HepG2 (cell line): ENCODE measurements at regions not wholly inside any gene's neighbourhood (a gene's known extent, or its start where the extent isn't known, plus 50 kb on each side); places are given as distances from the start of the nearest gene placed in this dataset.

Experiments
- ELF3 ChIP-seq: IDR thresholded peaks from 2 replicates; pipeline ENCODE4 v1.6.1; 2016; ENCODE audit warnings: missing genetic modification reagents, missing compliant biosample characterization
- GPN1 ChIP-seq: sonication (generic); formaldehyde crosslinking; IDR thresholded peaks from 2 replicates; pipeline ENCODE4 v1.5.1; 2020; ENCODE audit warnings: missing genetic modification reagents, borderline replicate concordance
- NPAS2 ChIP-seq: sonication (generic); formaldehyde crosslinking; IDR thresholded peaks from 2 replicates; pipeline ENCODE4 v1.8.0; 2022; ENCODE audit warnings: mild to moderate bottlenecking, missing genetic modification reagents, borderline replicate concordance
- POLR2A ChIP-seq, 2 experiments: IDR thresholded peaks; 2 replicates each; pipeline ENCODE4 v1.6.1; 2011; ENCODE audit warnings: low read depth in 2 of 2, low read length in 2 of 2, mild to moderate bottlenecking in 1 of 2, moderate library complexity in 1 of 2; ENCODE audit not compliant: insufficient read depth in 1 of 2
- ZZZ3 ChIP-seq: sonication (generic); formaldehyde crosslinking; IDR thresholded peaks from 2 replicates; pipeline ENCODE4 v1.4.0; 2020; ENCODE audit warnings: missing genetic modification reagents, mild to moderate bottlenecking, borderline replicate concordance

DNA sequence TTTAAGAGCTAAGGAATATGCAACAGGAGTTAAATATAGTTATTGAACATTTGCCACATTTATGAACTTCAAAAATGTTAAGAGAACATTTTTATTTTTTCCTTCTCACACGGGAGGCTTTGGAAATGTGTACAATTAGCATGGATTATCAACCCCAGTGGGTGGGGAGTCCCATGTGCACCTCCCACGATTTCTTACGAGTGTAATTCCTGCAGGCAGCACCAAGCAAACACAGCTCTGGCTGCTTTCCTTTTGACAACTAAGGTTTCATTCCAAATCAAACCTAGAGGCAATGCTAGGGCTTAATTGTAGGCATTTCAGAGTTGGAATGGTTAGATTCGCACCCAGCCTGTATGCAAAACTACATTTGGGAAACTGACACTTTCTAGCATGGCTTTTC lies 460.9 kb downstream of the METTL15 start:
- TF ChIP-seq ELF3 (CRISPR knock-in tag) (no peak), POLR2A (IDR thresholded peaks at IDR 0.05; ENCODE audit: insufficient read depth in 1 of 2, low read depth in 2 of 2, low read length in 2 of 2) (no peak), NPAS2 (no peak), ZZZ3 (CRISPR knock-in tag) (no peak), GPN1 (CRISPR knock-in tag) (no peak)
